H1 (cell line): ENCODE measurements at regions not wholly inside any gene's neighbourhood (a gene's known extent, or its start where the extent isn't known, plus 50 kb on each side); places are given as distances from the start of the nearest gene placed in this dataset.

Experiments
- CTCF ChIA-PET: fragments of 300-600 bp; sonication (Branson Sonifier 250); formaldehyde crosslinking; loops from one replicate; lab custom pipeline; 2021; ENCODE audit not compliant: partially characterized antibody; lab: Charles Lee
- POLR2A ChIA-PET: fragments of 300-600 bp; sonication (Branson Sonifier 250); formaldehyde crosslinking; loops from one replicate; lab custom pipeline; 2021; ENCODE audit warnings: inconsistent platforms; ENCODE audit not compliant: partially characterized antibody; lab: Charles Lee
- DNase-seq, 2 experiments: peaks; one replicate each; pipeline versions ENCODE4 v3.0.0 to v3.0.0-alpha.2; 2010 to 2022; ENCODE audit warnings: low spot score in 2 of 2, low read depth in 1 of 2, mixed read lengths in 1 of 2
- FAIRE-seq: peaks from 2 replicates; lab custom pipeline; 2011; peaks lifted over from hg19 to GRCh38; lab: Jason Lieb, UNC
- H2AFZ ChIP-seq: 2 replicates; pipeline ENCODE4 v1.8.1; 2012; ENCODE audit warnings: low read length, inconsistent platforms
- H2AK5ac ChIP-seq: 2 replicates; pipeline ENCODE4 v1.6.1; 2013; ENCODE audit warnings: low read depth, low read length
- H2BK120ac ChIP-seq: replicated peaks from 2 replicates; pipeline ENCODE3; 2013; ENCODE audit warnings: low read depth, low read length, inconsistent platforms
- H2BK12ac ChIP-seq: 2 replicates; pipeline ENCODE4 v1.6.1; 2013; ENCODE audit warnings: low read depth, low read length
- H2BK15ac ChIP-seq: 2 replicates; pipeline ENCODE4 v1.6.1; 2013; ENCODE audit warnings: low read length
- H2BK20ac ChIP-seq: 2 replicates; pipeline ENCODE4 v1.6.1; 2013; ENCODE audit warnings: low read length
- H2BK5ac ChIP-seq: 2 replicates; pipeline ENCODE4 v1.6.1; 2013; ENCODE audit warnings: low read depth, low read length
- H3K14ac ChIP-seq: 2 replicates; pipeline ENCODE4 v1.6.1; 2013; ENCODE audit warnings: inconsistent platforms; ENCODE audit not compliant: insufficient read length
- H3K18ac ChIP-seq: 2 replicates; pipeline ENCODE4 v1.6.1; 2013; ENCODE audit warnings: low read length; ENCODE audit errors: extremely low read depth
- H3K23ac ChIP-seq: 2 replicates; pipeline ENCODE4 v1.6.1; 2013; ENCODE audit warnings: inconsistent platforms; ENCODE audit not compliant: insufficient read length
- H3K23me2 ChIP-seq: 2 replicates; pipeline ENCODE4 v1.6.1; 2013; ENCODE audit warnings: low read depth, low read length
- H3K27ac ChIP-seq: 2 replicates; pipeline ENCODE4 v1.6.1; 2011; ENCODE audit warnings: low read depth, low read length, inconsistent platforms
- H3K27me3 ChIP-seq, 4 experiments: replicated peaks in 1 of 4; 1 replicate in 1 of 4; 2 replicates in 3 of 4; pipeline versions ENCODE4 v1.6.1 to v1.8.1; 2011 to 2013; ENCODE audit warnings: low read length in 3 of 4, mild to moderate bottlenecking in 3 of 4, inconsistent platforms in 2 of 4, mixed read lengths in 2 of 4, moderate library complexity in 1 of 4; ENCODE audit not compliant: control insufficient read depth in 3 of 4, insufficient read depth in 3 of 4; ENCODE audit errors: extremely low read depth in 1 of 4
- H3K36me3 ChIP-seq, 4 experiments: 2 replicates each; pipeline versions ENCODE4 v1.6.1 to v1.8.1; 2011 to 2013; ENCODE audit warnings: mild to moderate bottlenecking in 4 of 4, low read length in 3 of 4, moderate library complexity in 2 of 4, control low read depth in 1 of 4, inconsistent platforms in 1 of 4; ENCODE audit not compliant: insufficient read depth in 4 of 4, control insufficient read depth in 2 of 4
- H3K4ac ChIP-seq: replicated peaks from 2 replicates; pipeline ENCODE3; 2013; ENCODE audit warnings: low read length, low read depth, mixed read lengths, inconsistent platforms; ENCODE audit not compliant: insufficient read length
- H3K4me1 ChIP-seq, 4 experiments: replicated peaks in 1 of 4; 1 replicate in 1 of 4; 2 replicates in 3 of 4; pipeline versions ENCODE4 v1.6.1 to v1.8.1; 2011 to 2013; ENCODE audit warnings: low read length in 3 of 4, inconsistent platforms in 2 of 4, mixed read lengths in 1 of 4; ENCODE audit not compliant: insufficient read depth in 4 of 4, control insufficient read depth in 3 of 4
- H3K4me2 ChIP-seq, 2 experiments: 2 replicates each; pipeline versions ENCODE4 v1.6.1 to v1.8.1; 2011 to 2013; ENCODE audit warnings: low read depth in 2 of 2, low read length in 2 of 2, control low read depth in 1 of 2, inconsistent platforms in 1 of 2, mild to moderate bottlenecking in 1 of 2; ENCODE audit not compliant: insufficient read depth in 1 of 2
- H3K4me3 ChIP-seq, 4 experiments: fragments of 200-600, 300-600 bp in 1 of 4; sonication (generic), shearing (Covaris generic), sonication (Bioruptor Twin) in 1 of 4; 2 replicates each; pipeline versions ENCODE4 v1.5.1 to v1.8.1; 2011 to 2016; ENCODE audit warnings: low read length in 4 of 4, low read depth in 3 of 4, control low read depth in 2 of 4, inconsistent platforms in 2 of 4, mild to moderate bottlenecking in 2 of 4, mixed read lengths in 1 of 4, moderate library complexity in 1 of 4; ENCODE audit not compliant: insufficient read depth in 2 of 4; ENCODE audit errors: extremely low read depth in 1 of 4
- H3K56ac ChIP-seq: replicated peaks from 2 replicates; pipeline ENCODE3; 2013; ENCODE audit warnings: low read depth, mild to moderate bottlenecking, mixed read lengths, low read length, inconsistent platforms; ENCODE audit not compliant: insufficient read length
- H3K79me1 ChIP-seq: 2 replicates; pipeline ENCODE4 v1.6.1; 2013; ENCODE audit warnings: low read depth, low read length, control low read depth
- H3K79me2 ChIP-seq, 2 experiments: 2 replicates each; pipeline versions ENCODE4 v1.6.1 to v1.8.1; 2012 to 2013; ENCODE audit warnings: low read length in 2 of 2, mild to moderate bottlenecking in 2 of 2, inconsistent platforms in 1 of 2; ENCODE audit not compliant: insufficient read depth in 2 of 2, control insufficient read depth in 1 of 2
- H3K9ac ChIP-seq, 4 experiments: replicated peaks in 1 of 4; 1 replicate in 1 of 4; 2 replicates in 3 of 4; pipeline versions ENCODE4 v1.6.1 to v1.8.1; 2011 to 2013; ENCODE audit warnings: low read depth in 3 of 4, low read length in 3 of 4, control low read depth in 2 of 4, mild to moderate bottlenecking in 2 of 4, moderate library complexity in 2 of 4, inconsistent platforms in 1 of 4; ENCODE audit errors: extremely low read depth in 1 of 4
- H3K9me3 ChIP-seq, 2 experiments: 2 replicates each; pipeline versions ENCODE4 v1.6.1 to v1.8.1; 2012 to 2013; ENCODE audit warnings: mild to moderate bottlenecking in 2 of 2, moderate library complexity in 2 of 2, control low read depth in 1 of 2, inconsistent platforms in 1 of 2, low read depth in 1 of 2, low read length in 1 of 2, mixed read lengths in 1 of 2; ENCODE audit not compliant: insufficient read depth in 2 of 2
- H4K20me1 ChIP-seq, 2 experiments: replicated peaks in 1 of 2; 2 replicates each; pipeline versions ENCODE3 to v1.8.1; 2011 to 2013; ENCODE audit warnings: inconsistent platforms in 2 of 2, low read length in 2 of 2, mild to moderate bottlenecking in 1 of 2; ENCODE audit not compliant: insufficient read depth in 2 of 2, control insufficient read depth in 1 of 2
- H4K5ac ChIP-seq: 2 replicates; pipeline ENCODE4 v1.6.1; 2013; ENCODE audit warnings: low read length, low read depth, mixed read lengths, inconsistent platforms; ENCODE audit not compliant: insufficient read length
- H4K8ac ChIP-seq: 2 replicates; pipeline ENCODE4 v1.8.0; 2013; ENCODE audit warnings: mild to moderate bottlenecking, moderate library complexity, low read length, inconsistent platforms; ENCODE audit not compliant: insufficient read depth; ENCODE audit errors: extremely low read depth
- H4K91ac ChIP-seq: replicated peaks from 2 replicates; pipeline ENCODE3; 2013; ENCODE audit warnings: low read length, mixed read lengths, inconsistent platforms; ENCODE audit not compliant: insufficient read length
- E2F6 ChIP-seq: IDR thresholded peaks from 2 replicates; pipeline ENCODE4 v1.6.1; 2012; ENCODE audit warnings: inconsistent platforms
- TAF1 ChIP-seq: IDR thresholded peaks from 2 replicates; pipeline ENCODE4 v1.6.1; 2011; ENCODE audit warnings: mild to moderate bottlenecking, low read depth, low read length
- TEAD4 ChIP-seq: IDR thresholded peaks from 2 replicates; pipeline ENCODE4 v1.6.1; 2012; ENCODE audit warnings: low read depth, low read length, inconsistent platforms, mixed read lengths
- YY1 ChIP-seq: IDR thresholded peaks from 2 replicates; pipeline ENCODE4 v1.6.1; 2011; ENCODE audit warnings: low read depth, mild to moderate bottlenecking, low read length

GRCh38 chr4:66829310-66829709 lies 716.0 kb downstream of the CENPC start:
- no peaks in the 10 kb centered on the region for H3K23me2 ChIP-seq
- no peaks in the 10 kb centered on the region for H3K36me3 ChIP-seq
- H3K14ac ChIP-seq: no peak overlapping the region
- no peak overlapping the region for H2BK15ac ChIP-seq
- no peaks in the 10 kb centered on the region for H3K4me1 ChIP-seq
- H3K9ac ChIP-seq: no peak overlapping the region
- H2BK120ac ChIP-seq: no peak overlapping the region
- no peaks in the 10 kb centered on the region for H3K79me1 ChIP-seq
- no peak overlapping the region for H3K18ac ChIP-seq
- H4K5ac ChIP-seq: no peak overlapping the region
- FAIRE-seq: no peak
- no peaks in the 10 kb centered on the region for H3K79me2 ChIP-seq
- H3K27me3 ChIP-seq: no peaks in the 10 kb centered on the region
- H3K4me2 ChIP-seq: no peak overlapping the region
- no peak overlapping the region for H4K91ac ChIP-seq
- no peak overlapping the region for H2BK5ac ChIP-seq
- no peak overlapping the region for H2AFZ ChIP-seq
- no peak overlapping the region for H2AK5ac ChIP-seq
- TF ChIP-seq YY1 (no peak), TAF1 (no peak), TEAD4 (no peak), E2F6 (no peak)
- no peak overlapping the region for H4K8ac ChIP-seq
- no peak overlapping the region for H2BK20ac ChIP-seq
- H3K4ac ChIP-seq: no peak overlapping the region
- no peak overlapping the region for H3K23ac ChIP-seq
- no peaks in the 10 kb centered on the region for H3K9me3 ChIP-seq
- H3K27ac ChIP-seq: no peak overlapping the region
- DNase-seq: no peak
- H2BK12ac ChIP-seq: no peak overlapping the region
- no peak overlapping the region for H3K4me3 ChIP-seq
- no peak overlapping the region for H3K56ac ChIP-seq
- CTCF ChIA-PET: no interaction called here
- no peaks in the 10 kb centered on the region for H4K20me1 ChIP-seq
- POLR2A ChIA-PET: no interaction called here
